Aorta (tissue), 5 donors: ENCODE measurements at regions not wholly inside any gene's neighbourhood (a gene's known extent, or its start where the extent isn't known, plus 50 kb on each side); places are given as distances from the start of the nearest gene placed in this dataset.

ENCODE experiments used
- ATAC-seq: fragments of 200-7000 bp; cut with Tn5 transposase; one replicate; pipeline ENCODE4 v1.9.1; 2022; ENCODE audit warnings: moderate library complexity; ENCODE audit not compliant: low FRiP score
- DNase-seq, 2 donors: peaks; one replicate each; pipeline ENCODE4 v3.0.0-alpha.2; 2020
- H3K27ac ChIP-seq, 2 donors: one replicate each; pipeline ENCODE4 v1.5.1; 2013; ENCODE audit warnings: low read length in 2 of 2, mild to moderate bottlenecking in 2 of 2, moderate library complexity in 2 of 2, control low read depth in 1 of 2, inconsistent platforms in 1 of 2, low read depth in 1 of 2
- H3K27me3 ChIP-seq, 2 donors: one replicate each; pipeline ENCODE4 v1.6.1; 2013; ENCODE audit warnings: control low read depth in 1 of 2, low read length in 1 of 2, mild to moderate bottlenecking in 1 of 2, moderate library complexity in 1 of 2; ENCODE audit not compliant: insufficient read depth in 2 of 2, control insufficient read depth in 1 of 2
- H3K36me3 ChIP-seq, 2 donors: one replicate each; pipeline ENCODE4 v1.6.1; 2013; ENCODE audit warnings: control low read depth in 1 of 2, low read length in 1 of 2, mild to moderate bottlenecking in 1 of 2; ENCODE audit not compliant: insufficient read depth in 2 of 2, control insufficient read depth in 1 of 2
- H3K4me1 ChIP-seq, 2 donors: one replicate each; pipeline ENCODE4 v1.6.1; 2013; ENCODE audit warnings: low read length in 2 of 2, control low read depth in 1 of 2, mild to moderate bottlenecking in 1 of 2, moderate library complexity in 1 of 2; ENCODE audit not compliant: insufficient read depth in 2 of 2, control insufficient read depth in 1 of 2
- H3K4me3 ChIP-seq, 2 donors: one replicate each; pipeline ENCODE4 v1.5.1; 2013; ENCODE audit warnings: low read length in 2 of 2, control low read depth in 1 of 2, mild to moderate bottlenecking in 1 of 2
- H3K9me3 ChIP-seq: one replicate; pipeline ENCODE4 v1.6.1; 2013; ENCODE audit warnings: mild to moderate bottlenecking, low read length; ENCODE audit not compliant: control insufficient read depth
- WGBS, 2 donors: extraction: QIAGEN DNeasy Blood & Tissue Kit; methylation state at CpG; one replicate each; pipeline ENCODE4 v1.1.7; 2013; 5-methylcytosine and 5-hydroxymethylcytosine counted together
- intact Hi-C, 2 donors: fragments of 100-400 bp; cut with DNase I; formaldehyde crosslinking; loops; one replicate each; pipeline versions ENCODE4 v1.14.2 to v1.15.0; 2022
- donor health status: healthy with polysubstance abuse.
- donor health status: Bipolar disorder and iron deficiency.
- donor health status: DM: no; HTN: no; CAD: no.
- donor health status: DM: no; HTN: no; CAD: no.
- donor health status: DM: yes; HTN: yes; CAD: no.

DNA sequence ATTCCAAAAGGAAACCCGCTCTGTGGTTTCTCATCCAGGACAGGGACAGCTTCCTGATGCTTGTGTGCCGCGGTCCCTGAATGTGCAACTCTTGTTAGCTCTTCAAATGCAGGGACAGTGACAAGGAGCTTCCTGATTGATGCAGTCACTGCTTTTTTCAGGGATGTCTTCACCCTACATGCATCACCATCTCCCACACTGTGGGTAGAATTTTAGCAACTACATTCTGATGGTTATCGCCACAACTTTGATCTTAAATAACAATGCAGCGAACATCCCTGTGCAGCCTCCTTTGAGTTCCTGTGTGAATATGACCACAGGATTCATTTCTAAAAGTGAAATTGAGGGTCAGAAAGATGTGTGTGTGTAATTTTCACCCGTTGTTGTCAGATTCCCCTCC is 115.0 kb downstream of the GGTLC2 start:
- Histone ChIP-seq H3K9me3 (no peaks in the 10 kb centered on the region), H3K4me1 (no peaks in the 10 kb centered on the region), H3K4me3 (no peak overlapping the region), H3K36me3 (no peaks in the 10 kb centered on the region), H3K27me3 (no peaks in the 10 kb centered on the region), H3K27ac (no peak overlapping the region)
- intact Hi-C loops: no loop called here
- no peak for DNase-seq
- ATAC-seq: no peak
- WGBS, 2 donors: 65 to 68% methylated on average over 6 of the region's 6 CpGs

DNA sequence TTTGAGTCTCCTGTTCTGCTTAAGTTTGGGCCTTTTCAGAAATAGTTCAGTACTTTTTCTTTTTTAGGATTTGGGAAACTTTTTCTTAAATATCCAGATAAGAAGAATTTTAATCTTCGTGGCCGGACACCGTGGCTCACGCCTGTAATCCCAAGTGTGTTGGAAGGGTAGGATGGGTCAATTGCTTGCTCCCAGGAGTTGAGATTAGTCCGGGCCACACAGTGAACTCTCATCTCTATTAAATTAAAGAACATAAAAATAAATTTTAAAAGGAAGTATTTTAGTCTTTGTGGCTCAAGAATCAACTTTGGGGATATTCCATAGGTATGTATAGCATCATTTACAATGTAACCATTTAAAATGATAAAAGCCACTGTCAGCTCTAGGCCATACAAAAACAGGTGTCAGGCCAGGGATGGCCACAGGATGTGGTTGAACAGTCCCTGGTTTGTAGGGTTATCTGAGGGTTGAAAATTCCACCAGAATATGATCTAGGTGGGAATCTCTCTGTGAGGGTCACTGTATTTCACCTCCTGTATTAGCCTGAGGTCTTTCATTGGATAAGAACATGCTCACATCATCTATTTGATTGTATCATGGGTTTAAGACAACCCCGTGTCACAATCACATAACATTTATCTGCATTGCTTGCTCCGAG is 115.6 kb downstream of the GGTLC2 start:
- H3K27me3 ChIP-seq: no peaks in the 10 kb centered on the region
- H3K4me1 ChIP-seq: no peaks in the 10 kb centered on the region
- H3K4me3 ChIP-seq: no peak overlapping the region
- H3K9me3 ChIP-seq: no peaks in the 10 kb centered on the region
- H3K27ac ChIP-seq: no peak overlapping the region
- 86% methylated on average over 7 of the region's 7 CpGs for WGBS, 2 donors
- no peak for ATAC-seq
- H3K36me3 ChIP-seq: no peaks in the 10 kb centered on the region
- no peak for DNase-seq
- intact Hi-C loops: no loop called here

DNA sequence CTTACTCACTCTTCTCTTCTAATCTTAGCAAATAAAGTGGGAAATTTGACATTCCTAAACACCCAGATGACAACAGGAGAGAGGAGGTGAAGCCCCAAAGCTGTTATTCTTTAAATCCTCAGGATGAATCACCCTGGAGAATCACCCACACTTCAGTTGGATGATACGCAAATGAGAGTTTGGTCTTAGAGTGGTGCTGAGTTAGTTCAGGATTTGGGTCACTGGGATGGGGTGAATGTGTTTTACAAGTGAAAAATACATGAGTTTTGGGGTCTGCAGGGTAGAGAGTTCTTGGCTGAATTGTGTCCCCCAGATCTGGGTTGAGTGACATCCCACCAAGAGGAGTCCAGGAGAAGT is 117.2 kb downstream of the GGTLC2 start:
- Histone ChIP-seq H3K27ac (no peak overlapping the region), H3K36me3 (no peaks in the 10 kb centered on the region), H3K4me3 (no peak overlapping the region), H3K9me3 (no peaks in the 10 kb centered on the region), H3K27me3 (no peaks in the 10 kb centered on the region), H3K4me1 (no peaks in the 10 kb centered on the region)
- no peak for DNase-seq
- intact Hi-C loops: no loop called here
- no peak for ATAC-seq
- 92 to 97% methylated on average over 1 of the region's 1 CpG for WGBS, 2 donors

DNA sequence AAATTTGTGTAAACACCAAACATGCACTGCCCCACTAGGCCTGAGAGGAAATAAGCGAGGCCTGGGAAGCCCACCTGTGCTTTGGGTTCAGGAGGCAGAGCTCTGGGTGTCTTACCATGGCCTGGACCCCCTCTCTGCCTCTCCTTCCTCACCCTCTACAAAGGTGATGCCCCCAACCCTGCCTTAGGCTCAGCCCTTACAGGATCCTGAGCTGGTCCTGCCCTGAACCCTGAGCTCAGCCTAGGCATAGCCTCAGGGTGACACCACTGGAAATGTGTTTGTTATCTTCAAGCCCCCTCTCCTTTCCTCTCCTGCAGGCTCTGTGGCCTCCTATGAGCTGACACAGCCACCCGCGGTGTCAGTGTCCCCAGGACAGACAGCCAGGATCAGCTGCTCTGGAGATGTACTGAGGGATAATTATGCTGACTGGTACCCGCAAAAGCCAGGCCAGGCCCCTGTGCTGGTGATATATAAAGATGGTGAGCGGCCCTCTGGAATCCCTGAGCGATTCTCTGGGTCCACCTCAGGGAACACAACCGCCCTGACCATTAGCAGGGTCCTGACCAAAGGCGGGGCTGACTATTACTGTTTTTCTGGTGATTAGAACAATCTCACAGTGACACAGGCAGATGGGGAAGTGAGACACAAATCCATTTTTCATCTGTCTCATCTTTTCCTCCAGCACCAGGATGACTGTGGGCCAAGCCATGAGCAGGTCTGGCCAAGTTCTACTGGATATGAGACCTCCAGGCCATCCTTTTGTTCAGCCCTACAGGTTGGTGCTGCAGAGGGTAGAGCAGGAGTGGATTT is 117.8 kb downstream of the GGTLC2 start:
- H3K27ac ChIP-seq: no peak overlapping the region
- no peaks in the 10 kb centered on the region for H3K36me3 ChIP-seq
- intact Hi-C loops: no loop called here
- WGBS, 2 donors: 81% methylated on average over 8 of the region's 8 CpGs
- no peaks in the 10 kb centered on the region for H3K9me3 ChIP-seq
- no peak overlapping the region for H3K4me3 ChIP-seq
- H3K27me3 ChIP-seq: no peaks in the 10 kb centered on the region
- no peak for ATAC-seq
- H3K4me1 ChIP-seq: no peaks in the 10 kb centered on the region
- DNase-seq: no peak

DNA sequence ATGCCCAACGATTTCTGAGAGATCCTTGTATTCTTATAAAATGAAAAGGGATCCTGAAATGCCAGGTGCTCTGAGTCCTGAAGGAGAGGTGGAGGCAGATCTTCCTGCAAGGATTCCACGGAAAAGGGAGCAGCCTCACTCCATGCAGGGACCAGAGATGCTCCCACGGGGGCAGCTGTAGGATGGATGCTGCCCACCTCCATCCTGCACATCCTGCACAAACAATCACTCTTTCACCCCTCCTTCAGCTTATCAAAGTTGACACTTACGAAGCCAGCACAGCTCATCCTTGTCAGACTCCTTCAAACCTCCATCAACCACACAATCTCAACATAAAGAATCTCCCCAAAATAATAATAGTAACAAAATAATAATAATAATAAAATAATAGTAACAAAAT is 119.1 kb downstream of the GGTLC2 start:
- no peak overlapping the region for H3K27ac ChIP-seq
- intact Hi-C loops: no loop called here
- DNase-seq (no peak), ATAC-seq (no peak)
- H3K36me3 ChIP-seq: no peaks in the 10 kb centered on the region
- peaks cover 0 to 2% of the 10 kb centered on the region in 2 donors for H3K27me3 ChIP-seq
- 75 to 79% methylated on average over 4 of the region's 4 CpGs for WGBS, 2 donors
- no peaks in the 10 kb centered on the region for H3K4me1 ChIP-seq
- H3K9me3 ChIP-seq: no peaks in the 10 kb centered on the region
- H3K4me3 ChIP-seq: no peak overlapping the region

DNA sequence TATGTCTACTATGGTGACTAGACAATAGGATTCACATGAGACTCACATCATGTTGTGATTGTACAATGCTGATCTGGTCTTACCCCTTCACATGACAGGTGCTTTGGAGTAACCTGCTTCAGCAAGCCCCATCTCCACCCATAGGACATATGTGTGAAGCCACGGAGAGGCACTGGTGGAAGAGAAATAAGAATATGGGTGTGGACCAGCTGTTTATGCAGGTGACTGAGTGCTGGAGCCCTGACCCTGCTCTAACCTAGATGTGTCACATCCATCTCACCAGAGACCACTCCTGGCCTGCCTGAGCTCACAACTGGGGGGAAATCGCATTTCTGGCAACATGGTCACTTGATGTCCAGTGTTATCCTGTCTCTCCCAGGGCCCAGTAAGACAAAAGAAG is 119.7 kb downstream of the GGTLC2 start:
- no peak for DNase-seq
- Histone ChIP-seq H3K4me1 (no peaks in the 10 kb centered on the region), H3K36me3 (no peaks in the 10 kb centered on the region), H3K27ac (no peak overlapping the region), H3K4me3 (no peak overlapping the region), H3K9me3 (no peaks in the 10 kb centered on the region), H3K27me3 (peaks cover 0 to 2% of the 10 kb centered on the region in 2 donors)
- intact Hi-C loops: loop anchor here in 1 of 2 donors (2.0 kb wide), 1 partner anchor 57 kb away; no protein-coding TSS in a partner anchor
- 61 to 77% methylated on average over 2 of the region's 2 CpGs for WGBS, 2 donors
- ATAC-seq: no peak

DNA sequence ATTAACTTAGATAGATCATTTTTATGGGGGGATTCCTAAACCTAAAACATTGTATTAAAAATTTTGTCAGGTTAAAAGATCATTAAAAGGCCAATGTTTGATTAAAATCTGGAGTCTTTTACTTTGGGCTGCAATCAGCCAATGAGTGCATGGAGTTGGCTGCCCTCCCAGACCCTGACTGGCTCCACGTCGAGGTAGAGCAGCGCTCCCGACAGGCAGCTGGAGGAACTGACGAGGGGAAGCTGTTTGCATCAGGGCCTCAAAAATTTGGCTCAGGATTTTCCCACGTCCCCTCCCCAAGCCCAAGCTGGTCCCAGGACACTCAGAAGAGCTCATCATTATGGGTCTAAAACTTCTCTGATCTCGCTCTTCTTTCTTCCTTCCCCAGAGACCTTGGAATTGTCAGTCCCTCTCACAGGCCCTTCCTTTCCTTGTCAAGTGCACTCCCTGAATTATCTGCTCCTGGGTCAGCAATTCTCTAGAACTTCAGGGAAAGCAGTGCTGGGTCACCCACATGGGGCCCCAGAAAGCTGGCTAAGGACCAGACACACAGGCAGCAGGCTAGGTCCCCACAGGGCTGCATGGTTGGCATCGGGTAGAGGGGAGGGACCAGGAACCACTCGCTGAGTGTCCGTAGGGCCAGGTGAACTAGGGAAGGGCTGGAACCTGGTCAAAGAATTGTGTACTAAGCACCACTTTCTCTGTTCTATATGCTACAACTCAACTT is 119.6 kb upstream of the IGLL5 start:
- DNase-seq (no peak), ATAC-seq (no peak)
- Histone ChIP-seq H3K27ac (no peak overlapping the region), H3K36me3 (no peaks in the 10 kb centered on the region), H3K4me3 (no peak overlapping the region), H3K9me3 (no peaks in the 10 kb centered on the region), H3K4me1 (no peaks in the 10 kb centered on the region), H3K27me3 (peaks cover 0 to 2% of the 10 kb centered on the region in 2 donors)
- intact Hi-C loops: no loop called here
- WGBS, 2 donors: 36 to 39% methylated on average over 10 of the region's 10 CpGs

DNA sequence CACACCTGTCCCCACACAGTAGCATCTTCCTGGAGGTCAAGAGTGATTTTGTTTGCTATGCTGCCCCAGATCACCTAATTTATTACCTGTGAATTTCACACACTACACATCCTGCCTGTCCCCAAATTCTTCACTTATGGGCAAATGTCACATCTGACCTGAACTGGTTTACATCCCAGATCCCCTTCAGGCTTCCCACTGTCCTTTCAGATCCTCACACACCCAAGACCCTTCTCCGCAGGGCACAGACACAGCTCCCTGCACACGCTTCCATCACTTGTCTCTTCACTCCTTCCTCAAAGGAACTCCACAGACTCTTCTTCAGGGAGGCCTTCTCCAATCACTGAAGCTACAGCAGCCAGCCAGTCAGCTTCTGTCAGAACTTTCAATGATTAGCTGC is 118.7 kb upstream of the IGLL5 start:
- Histone ChIP-seq H3K9me3 (no peaks in the 10 kb centered on the region), H3K36me3 (no peaks in the 10 kb centered on the region), H3K27me3 (peaks cover 0 to 2% of the 10 kb centered on the region in 2 donors), H3K4me1 (no peaks in the 10 kb centered on the region), H3K27ac (no peak overlapping the region), H3K4me3 (no peak overlapping the region)
- ATAC-seq (no peak), DNase-seq (no peak)
- WGBS, 2 donors: 81 to 92% methylated on average over 2 of the region's 2 CpGs
- intact Hi-C loops: no loop called here
